Thoracic aorta (tissue), 2 donors: ENCODE measurements at regions not wholly inside any gene's neighbourhood (a gene's known extent, or its start where the extent isn't known, plus 50 kb on each side); places are given as distances from the start of the nearest gene placed in this dataset.

ENCODE experiments used
- ATAC-seq: fragments of 150-250 bp; one replicate; pipeline ENCODE4 v1.8.0; 2017; ENCODE audit warnings: low read depth; ENCODE audit not compliant: insufficient number of reproducible peaks, low FRiP score
- DNase-seq: peaks from one replicate; pipeline ENCODE4 v3.0.0-alpha.2; 2020; ENCODE audit warnings: low spot score
- H3K27ac ChIP-seq, 2 donors: fragments of 200-600 bp; sonication (generic); 1 replicate in 1 of 2; 2 replicates in 1 of 2; pipeline ENCODE4 v1.5.1; 2016; ENCODE audit warnings: mild to moderate bottlenecking in 2 of 2, moderate library complexity in 2 of 2
- H3K27me3 ChIP-seq: fragments of 200-600 bp; sonication (generic); replicated peaks from 2 replicates; pipeline ENCODE4 v1.6.0; 2016; ENCODE audit warnings: mild to moderate bottlenecking; ENCODE audit not compliant: insufficient read depth
- H3K36me3 ChIP-seq: fragments of 200-600 bp; sonication (generic); one replicate; pipeline ENCODE4 v1.5.1; 2016
- H3K4me1 ChIP-seq, 2 donors: fragments of 200-600 bp; sonication (generic); 1 replicate in 1 of 2; 2 replicates in 1 of 2; pipeline versions ENCODE4 v1.5.1 to v1.6.0; 2016; ENCODE audit warnings: low read depth in 2 of 2, mild to moderate bottlenecking in 1 of 2; ENCODE audit not compliant: control insufficient read depth in 1 of 2
- H3K4me3 ChIP-seq: fragments of 200-600 bp; sonication (generic); 2 replicates; pipeline ENCODE4 v1.5.1; 2016; ENCODE audit warnings: mild to moderate bottlenecking
- H3K9me3 ChIP-seq: fragments of 200-600 bp; sonication (generic); 2 replicates; pipeline ENCODE4 v1.5.1; 2016
- TF ChIP-seq, protein P1 (sequence below): fragments of 200-600 bp; sonication (generic); IDR thresholded peaks from one replicate; pipeline ENCODE4 v1.5.1; 2019; ENCODE audit warnings: antibody characterized with exemption

DNA sequence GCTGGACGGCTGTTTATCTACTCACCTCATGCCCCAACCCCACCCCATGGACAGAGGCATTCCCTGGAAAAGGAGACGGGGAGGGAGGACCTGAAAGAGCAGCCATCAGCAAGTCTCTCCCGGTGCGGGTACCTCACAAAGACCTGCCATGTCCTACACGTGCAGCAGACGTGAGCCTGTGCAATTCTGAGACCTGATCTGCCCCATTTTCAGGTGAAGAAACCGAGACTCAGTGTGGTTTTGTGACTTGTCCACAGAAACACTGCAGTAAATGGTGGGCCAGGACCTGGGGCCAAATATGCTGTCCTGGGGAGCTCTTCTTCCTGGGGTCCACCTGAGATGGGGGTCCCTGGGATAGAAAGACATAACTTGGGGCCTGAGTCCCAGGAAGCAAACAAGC, 137.0 kb upstream of the LINGO1 start:
- ATAC-seq: no peak

GRCh38 chr15:77768521-77769078, 135.9 kb upstream of the LINGO1 start:
- no peak for ATAC-seq

More for the DNA sequence above, 137.0 kb upstream of the LINGO1 start:
- H3K9me3 ChIP-seq: no peaks in the 10 kb centered on the region
- H3K27me3 ChIP-seq: no peaks in the 10 kb centered on the region
- DNase-seq: no peak
- H3K4me3 ChIP-seq: no peak overlapping the region
- TF ChIP-seq, protein P1, sequence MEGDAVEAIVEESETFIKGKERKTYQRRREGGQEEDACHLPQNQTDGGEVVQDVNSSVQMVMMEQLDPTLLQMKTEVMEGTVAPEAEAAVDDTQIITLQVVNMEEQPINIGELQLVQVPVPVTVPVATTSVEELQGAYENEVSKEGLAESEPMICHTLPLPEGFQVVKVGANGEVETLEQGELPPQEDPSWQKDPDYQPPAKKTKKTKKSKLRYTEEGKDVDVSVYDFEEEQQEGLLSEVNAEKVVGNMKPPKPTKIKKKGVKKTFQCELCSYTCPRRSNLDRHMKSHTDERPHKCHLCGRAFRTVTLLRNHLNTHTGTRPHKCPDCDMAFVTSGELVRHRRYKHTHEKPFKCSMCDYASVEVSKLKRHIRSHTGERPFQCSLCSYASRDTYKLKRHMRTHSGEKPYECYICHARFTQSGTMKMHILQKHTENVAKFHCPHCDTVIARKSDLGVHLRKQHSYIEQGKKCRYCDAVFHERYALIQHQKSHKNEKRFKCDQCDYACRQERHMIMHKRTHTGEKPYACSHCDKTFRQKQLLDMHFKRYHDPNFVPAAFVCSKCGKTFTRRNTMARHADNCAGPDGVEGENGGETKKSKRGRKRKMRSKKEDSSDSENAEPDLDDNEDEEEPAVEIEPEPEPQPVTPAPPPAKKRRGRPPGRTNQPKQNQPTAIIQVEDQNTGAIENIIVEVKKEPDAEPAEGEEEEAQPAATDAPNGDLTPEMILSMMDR: no peak
- no peak overlapping the region for H3K27ac ChIP-seq
- no peaks in the 10 kb centered on the region for H3K4me1 ChIP-seq
- no peaks in the 10 kb centered on the region for H3K36me3 ChIP-seq

GRCh38 chr15:77768107-77768506, 135.4 kb upstream of the LINGO1 start:
- no peaks in the 10 kb centered on the region for H3K36me3 ChIP-seq
- no peaks in the 10 kb centered on the region for H3K27me3 ChIP-seq
- no peaks in the 10 kb centered on the region for H3K9me3 ChIP-seq
- ATAC-seq (no peak), DNase-seq (no peak)
- TF ChIP-seq, protein P1: no peak
- H3K4me1 ChIP-seq: no peaks in the 10 kb centered on the region
- no peak overlapping the region for H3K27ac ChIP-seq
- no peak overlapping the region for H3K4me3 ChIP-seq

More at GRCh38 chr15:77768521-77769078, 135.9 kb upstream of the LINGO1 start:
- Histone ChIP-seq H3K4me1 (no peaks in the 10 kb centered on the region), H3K36me3 (no peaks in the 10 kb centered on the region), H3K27ac (no peak overlapping the region), H3K4me3 (no peak overlapping the region), H3K27me3 (no peaks in the 10 kb centered on the region), H3K9me3 (no peaks in the 10 kb centered on the region)
- no peak for DNase-seq
- TF ChIP-seq, protein P1: no peak

- H3K27ac ChIP-seq: no peak overlapping the region
- DNase-seq (no peak), ATAC-seq (no peak)
- peaks cover 0 to 5% of the 10 kb centered on the region in 2 donors for H3K4me1 ChIP-seq
- H3K9me3 ChIP-seq: no peaks in the 10 kb centered on the region
- H3K4me3 ChIP-seq: no peak overlapping the region
- H3K27me3 ChIP-seq: no peaks in the 10 kb centered on the region
- H3K36me3 ChIP-seq: no peaks in the 10 kb centered on the region
- TF ChIP-seq, protein P1: no peak
Observed at GRCh38 chr15:77764095-77764494, 131.4 kb upstream of the LINGO1 start.

DNA sequence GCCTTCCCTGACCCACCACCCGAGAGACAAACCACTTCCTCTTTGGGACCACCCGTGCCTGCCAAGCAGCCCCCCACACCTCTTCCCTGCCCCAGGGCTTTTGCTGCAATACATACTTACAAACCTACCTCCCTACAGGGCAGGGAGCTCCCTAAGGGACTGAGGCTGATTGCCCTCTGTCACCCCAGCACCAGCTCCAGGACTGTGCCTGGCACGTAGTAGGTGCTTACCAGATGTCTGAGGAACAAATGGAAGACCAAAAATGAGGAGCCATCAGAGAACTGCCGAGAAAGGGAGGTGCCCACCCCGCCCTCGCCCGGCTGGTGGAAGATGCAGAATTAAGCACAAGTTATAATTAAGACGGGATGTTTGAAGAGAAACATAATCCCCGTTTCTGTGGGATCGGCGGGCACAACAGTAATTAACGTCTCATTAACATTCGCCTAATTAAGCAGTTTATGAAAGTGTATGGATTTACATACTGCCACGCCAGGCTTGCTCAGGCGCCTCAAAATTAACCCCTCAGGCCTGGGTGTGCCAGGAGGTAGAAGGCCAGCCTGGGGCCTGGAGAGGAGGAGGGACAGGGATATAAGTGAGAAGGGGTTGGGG, 130.1 kb upstream of the LINGO1 start:
- peaks cover 0 to 5% of the 10 kb centered on the region in 2 donors for H3K4me1 ChIP-seq
- TF ChIP-seq, protein P1: no peak
- H3K36me3 ChIP-seq: no peaks in the 10 kb centered on the region
- no peak for DNase-seq
- no peak overlapping the region for H3K4me3 ChIP-seq
- H3K9me3 ChIP-seq: no peaks in the 10 kb centered on the region
- ATAC-seq: no peak
- H3K27me3 ChIP-seq: no peaks in the 10 kb centered on the region
- no peak overlapping the region for H3K27ac ChIP-seq
